Tibial nerve (tissue), 3 donors: ENCODE measurements at regions not wholly inside any gene's neighbourhood (a gene's known extent, or its start where the extent isn't known, plus 50 kb on each side); places are given as distances from the start of the nearest gene placed in this dataset.

Experiments
- CTCF ChIP-seq, 5 experiments: fragments of 200-600 bp in 3 of 5; fragments of 450-650 bp in 2 of 5; sonication (generic) in 3 of 5; IDR thresholded peaks; one replicate each; pipeline ENCODE4 v1.5.1; 2016 to 2019; ENCODE audit warnings: antibody characterized with exemption in 5 of 5, mild to moderate bottlenecking in 3 of 5, moderate library complexity in 2 of 5
- POLR2A ChIP-seq, 2 donors: fragments of 450-650 bp; IDR thresholded peaks; one replicate each; pipeline ENCODE4 v1.6.1; 2017; ENCODE audit warnings: antibody characterized with exemption in 2 of 2, mild to moderate bottlenecking in 2 of 2, moderate library complexity in 2 of 2

GRCh38 chr2:562391-563364, 114.5 kb downstream of the TMEM18 start:
- TF ChIP-seq CTCF (IDR thresholded peaks at IDR 0.05) (no peak), POLR2A (IDR thresholded peaks at IDR 0.05) (no peak)
